ENCODE measurements at regions not wholly inside any gene's neighbourhood (a gene's known extent, or its start where the extent isn't known, plus 50 kb on each side); places are given as distances from the start of the nearest gene placed in this dataset.

DNA sequence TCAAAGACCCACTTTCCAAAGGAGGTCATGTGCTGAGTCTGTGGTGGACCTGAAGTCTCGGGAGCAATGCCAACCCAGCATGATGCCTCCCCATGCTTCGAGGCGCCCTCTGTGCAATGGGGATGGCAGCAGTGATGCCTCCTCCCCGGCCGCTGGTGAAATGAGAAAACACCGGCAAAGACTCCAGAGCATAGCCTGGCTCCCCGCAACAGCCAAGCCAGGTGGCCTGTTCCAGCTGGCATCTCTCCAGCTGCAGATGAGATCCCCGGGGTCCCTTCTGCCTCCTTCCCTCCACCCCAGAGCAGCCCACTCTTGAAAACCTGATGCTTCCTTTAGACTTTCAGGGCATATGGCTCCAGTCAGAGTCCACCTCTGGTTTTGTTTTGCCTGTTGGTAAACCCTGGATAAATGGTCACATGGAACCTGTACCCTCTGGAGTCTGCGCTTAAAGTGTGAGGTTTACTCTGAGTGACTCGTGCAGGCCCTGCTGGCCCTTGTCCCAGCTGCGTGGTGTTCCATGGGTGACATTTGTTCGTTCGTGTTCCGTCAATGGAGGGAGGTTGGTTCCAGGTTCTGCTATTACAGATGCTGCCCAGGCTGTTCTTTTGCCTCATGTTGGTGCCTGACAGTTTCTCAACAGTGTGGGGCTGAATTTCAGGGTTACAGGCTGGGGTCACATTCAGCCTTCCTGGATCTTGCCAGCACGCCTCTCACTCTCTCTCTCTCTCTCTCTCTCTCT, 181.8 kb upstream of the CIBAR2 start:
- Histone ChIP-seq H3K36me3 (ENCODE audit: control insufficient read depth, insufficient read depth, low read length) (no peaks in the 10 kb centered on the region), H3K4me3 (ENCODE audit: low read depth, low read length) (no peak overlapping the region), H3K4me1 (ENCODE audit: control insufficient read depth, insufficient read depth, low read length) (no peaks in the 10 kb centered on the region), H3K27me3 (ENCODE audit: control insufficient read depth, insufficient read depth, low read length) (no peaks in the 10 kb centered on the region), H3K9ac (ENCODE audit: low read depth, low read length) (no peak overlapping the region), H3K9me3 (ENCODE audit: control insufficient read depth, insufficient read depth, low read length) (no peaks in the 10 kb centered on the region)

DNA sequence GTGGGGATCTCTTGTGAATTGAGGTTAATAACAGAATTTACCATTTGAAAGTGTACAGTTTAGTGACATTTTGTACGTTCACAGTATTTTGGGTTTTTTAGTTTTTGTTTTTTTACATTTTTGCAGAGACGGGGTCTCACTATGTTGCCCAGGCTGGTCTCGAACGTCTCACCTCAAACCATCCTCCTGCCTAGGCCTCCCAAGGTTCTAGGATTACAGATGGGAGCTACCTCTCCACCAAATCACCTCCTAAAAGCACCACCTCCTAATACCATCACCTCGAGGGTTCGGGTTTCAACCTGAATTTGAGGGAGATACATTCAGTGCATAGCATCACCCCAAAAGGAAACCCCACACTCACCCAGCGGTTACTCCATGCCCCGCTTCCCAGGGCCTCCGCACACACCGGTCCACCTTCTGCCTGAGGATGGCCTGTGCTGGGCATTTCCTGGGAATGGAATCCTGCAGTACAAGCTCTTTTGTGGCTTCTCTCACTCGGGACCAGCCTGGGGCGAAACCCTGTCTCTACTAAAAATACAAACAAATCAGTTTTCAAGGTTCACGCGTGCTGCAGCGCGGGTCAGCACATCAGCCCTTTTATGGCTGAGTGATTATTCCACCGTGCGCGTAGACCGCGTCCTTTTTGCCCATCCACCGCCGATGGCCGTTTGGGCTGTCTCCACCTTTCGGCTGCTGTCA, 182.7 kb upstream of the CIBAR2 start:
- no peaks in the 10 kb centered on the region for H3K4me1 ChIP-seq (ENCODE audit: control insufficient read depth, insufficient read depth, low read length)
- H3K36me3 ChIP-seq (ENCODE audit: control insufficient read depth, insufficient read depth, low read length), result no peaks in the 10 kb centered on the region
- no peaks in the 10 kb centered on the region for H3K27me3 ChIP-seq (ENCODE audit: control insufficient read depth, insufficient read depth, low read length)
- H3K4me3 ChIP-seq (ENCODE audit: low read depth, low read length), result no peak overlapping the region
- no peak overlapping the region for H3K9ac ChIP-seq (ENCODE audit: low read depth, low read length)
- no peaks in the 10 kb centered on the region for H3K9me3 ChIP-seq (ENCODE audit: control insufficient read depth, insufficient read depth, low read length)

DNA sequence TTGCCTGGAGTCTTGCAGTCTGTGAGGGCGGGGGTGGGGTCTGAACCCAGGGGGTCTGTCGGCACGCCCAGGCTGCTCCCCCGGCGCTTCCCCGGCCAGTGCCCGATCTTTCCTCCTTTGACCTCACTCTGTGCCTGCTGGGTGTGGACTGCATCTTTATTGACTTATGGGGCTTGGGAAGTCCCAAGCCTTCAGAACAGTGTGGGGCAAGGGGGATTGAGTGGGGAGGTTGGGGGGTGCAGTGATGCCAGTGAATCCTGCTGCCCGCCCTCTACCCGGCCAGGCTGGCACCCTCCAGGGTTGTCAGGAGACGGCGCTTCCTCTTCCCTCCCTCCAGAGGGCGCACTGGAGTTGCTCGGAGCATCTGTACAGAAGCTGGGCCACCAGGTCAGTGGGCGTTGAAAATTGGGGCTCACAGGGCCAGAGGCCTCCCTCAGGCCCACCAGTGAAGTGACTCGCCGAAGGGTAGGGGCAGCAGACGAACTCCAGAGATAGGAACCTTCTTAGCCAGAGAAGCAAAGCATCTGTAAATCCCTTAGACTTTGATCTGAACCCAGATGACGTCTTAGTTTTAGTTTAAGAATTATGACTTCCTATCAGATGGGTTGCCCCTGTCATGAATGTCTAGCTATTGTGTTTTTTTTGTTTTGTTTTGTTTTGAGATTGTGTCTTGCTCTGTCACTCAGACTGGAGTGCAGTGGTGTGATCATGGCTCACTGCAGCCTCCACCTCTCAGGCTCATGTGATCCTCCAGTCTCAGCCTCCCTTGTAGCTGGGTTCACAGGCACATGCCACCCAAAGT, 184.8 kb upstream of the CIBAR2 start:
- Histone ChIP-seq H3K9me3 (ENCODE audit: control insufficient read depth, insufficient read depth, low read length) (no peaks in the 10 kb centered on the region), H3K4me1 (ENCODE audit: control insufficient read depth, insufficient read depth, low read length) (peaks cover 2% of the 10 kb centered on the region), H3K36me3 (ENCODE audit: control insufficient read depth, insufficient read depth, low read length) (no peaks in the 10 kb centered on the region), H3K9ac (ENCODE audit: low read depth, low read length) (no peak overlapping the region), H3K27me3 (ENCODE audit: control insufficient read depth, insufficient read depth, low read length) (no peaks in the 10 kb centered on the region), H3K4me3 (ENCODE audit: low read depth, low read length) (no peak overlapping the region)

DNA sequence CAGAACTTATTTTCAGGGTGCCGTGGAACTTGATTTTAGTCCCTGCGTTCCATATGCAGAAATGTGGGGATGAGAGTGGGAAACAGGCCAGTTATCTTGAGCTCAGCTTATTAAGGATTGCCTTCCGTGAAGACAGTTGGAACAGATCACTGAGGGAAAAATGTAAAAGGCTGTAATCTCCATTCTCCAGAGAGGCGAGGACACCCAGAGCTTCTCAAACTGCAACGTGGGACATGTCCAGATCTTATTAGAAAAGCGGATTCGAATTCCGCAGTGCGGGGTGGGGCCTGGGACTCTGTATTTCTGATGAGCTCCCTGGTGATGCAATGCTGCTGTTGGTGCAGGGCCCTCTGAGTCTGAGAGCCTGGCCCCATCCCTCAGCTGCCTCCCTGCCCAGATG, 185.6 kb upstream of the CIBAR2 start:
- peaks cover 2% of the 10 kb centered on the region for H3K4me1 ChIP-seq (ENCODE audit: control insufficient read depth, insufficient read depth, low read length)
- no peaks in the 10 kb centered on the region for H3K9me3 ChIP-seq (ENCODE audit: control insufficient read depth, insufficient read depth, low read length)
- H3K27me3 ChIP-seq (ENCODE audit: control insufficient read depth, insufficient read depth, low read length), result no peaks in the 10 kb centered on the region
- H3K9ac ChIP-seq (ENCODE audit: low read depth, low read length), result no peak overlapping the region
- no peaks in the 10 kb centered on the region for H3K36me3 ChIP-seq (ENCODE audit: control insufficient read depth, insufficient read depth, low read length)
- no peak overlapping the region for H3K4me3 ChIP-seq (ENCODE audit: low read depth, low read length)

DNA sequence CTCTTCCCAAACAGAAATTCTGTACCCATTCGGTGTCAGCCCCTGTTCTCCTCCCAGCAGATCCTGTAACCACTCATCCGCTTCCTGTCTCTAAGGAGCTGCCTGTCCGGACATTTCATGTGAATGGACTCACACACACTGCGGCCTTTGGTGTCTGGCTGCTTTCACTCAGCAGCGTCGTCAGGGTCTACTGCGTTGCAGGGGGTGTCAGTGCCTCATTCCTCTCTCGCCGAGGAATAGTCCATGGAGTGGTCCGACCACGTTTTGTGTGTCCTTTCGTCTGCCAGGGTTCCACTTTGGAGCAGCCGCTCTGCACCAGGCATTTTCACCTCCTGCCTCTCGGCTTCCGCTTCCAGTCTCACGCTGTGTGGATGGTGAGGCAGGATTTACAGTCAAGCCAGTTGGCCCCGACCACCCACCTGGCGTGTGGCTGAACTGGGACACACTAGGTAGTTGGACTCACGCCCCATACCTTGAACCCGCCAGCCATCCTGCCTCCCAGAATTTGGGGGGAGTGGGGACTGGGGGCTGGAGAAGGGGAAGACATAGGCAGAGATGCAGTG, 188.2 kb upstream of the CIBAR2 start:
- H3K4me1 ChIP-seq (ENCODE audit: control insufficient read depth, insufficient read depth, low read length), result peaks cover 2% of the 10 kb centered on the region
- H3K9ac ChIP-seq (ENCODE audit: low read depth, low read length), result no peak overlapping the region
- H3K36me3 ChIP-seq (ENCODE audit: control insufficient read depth, insufficient read depth, low read length), result no peaks in the 10 kb centered on the region
- H3K27me3 ChIP-seq (ENCODE audit: control insufficient read depth, insufficient read depth, low read length), result no peaks in the 10 kb centered on the region
- no peaks in the 10 kb centered on the region for H3K9me3 ChIP-seq (ENCODE audit: control insufficient read depth, insufficient read depth, low read length)
- no peak overlapping the region for H3K4me3 ChIP-seq (ENCODE audit: low read depth, low read length)

DNA sequence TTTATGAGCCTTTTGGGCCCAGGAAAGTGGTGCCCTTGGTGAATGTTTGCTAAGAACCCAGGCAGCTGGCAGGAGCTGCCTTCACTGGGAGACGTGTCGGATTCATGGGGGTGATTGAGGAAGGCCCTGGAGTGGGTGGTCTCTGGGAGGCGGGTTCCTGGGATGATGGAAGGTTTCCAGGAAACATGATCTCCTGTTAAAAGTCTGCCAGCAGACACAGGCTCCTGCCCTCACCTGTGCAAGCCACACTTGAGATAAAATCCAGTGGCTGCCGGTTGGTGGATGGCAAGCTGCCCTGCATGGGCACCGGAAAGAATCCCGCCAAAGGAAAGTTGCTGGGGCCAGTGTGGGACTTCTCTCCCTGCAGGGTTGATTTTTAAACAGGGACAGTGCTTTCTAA, 189.0 kb upstream of the CIBAR2 start:
- Histone ChIP-seq H3K27me3 (ENCODE audit: control insufficient read depth, insufficient read depth, low read length) (no peaks in the 10 kb centered on the region), H3K9me3 (ENCODE audit: control insufficient read depth, insufficient read depth, low read length) (no peaks in the 10 kb centered on the region), H3K36me3 (ENCODE audit: control insufficient read depth, insufficient read depth, low read length) (no peaks in the 10 kb centered on the region), H3K4me1 (ENCODE audit: control insufficient read depth, insufficient read depth, low read length) (peaks cover 2% of the 10 kb centered on the region), H3K9ac (ENCODE audit: low read depth, low read length) (no peak overlapping the region), H3K4me3 (ENCODE audit: low read depth, low read length) (no peak overlapping the region)

DNA sequence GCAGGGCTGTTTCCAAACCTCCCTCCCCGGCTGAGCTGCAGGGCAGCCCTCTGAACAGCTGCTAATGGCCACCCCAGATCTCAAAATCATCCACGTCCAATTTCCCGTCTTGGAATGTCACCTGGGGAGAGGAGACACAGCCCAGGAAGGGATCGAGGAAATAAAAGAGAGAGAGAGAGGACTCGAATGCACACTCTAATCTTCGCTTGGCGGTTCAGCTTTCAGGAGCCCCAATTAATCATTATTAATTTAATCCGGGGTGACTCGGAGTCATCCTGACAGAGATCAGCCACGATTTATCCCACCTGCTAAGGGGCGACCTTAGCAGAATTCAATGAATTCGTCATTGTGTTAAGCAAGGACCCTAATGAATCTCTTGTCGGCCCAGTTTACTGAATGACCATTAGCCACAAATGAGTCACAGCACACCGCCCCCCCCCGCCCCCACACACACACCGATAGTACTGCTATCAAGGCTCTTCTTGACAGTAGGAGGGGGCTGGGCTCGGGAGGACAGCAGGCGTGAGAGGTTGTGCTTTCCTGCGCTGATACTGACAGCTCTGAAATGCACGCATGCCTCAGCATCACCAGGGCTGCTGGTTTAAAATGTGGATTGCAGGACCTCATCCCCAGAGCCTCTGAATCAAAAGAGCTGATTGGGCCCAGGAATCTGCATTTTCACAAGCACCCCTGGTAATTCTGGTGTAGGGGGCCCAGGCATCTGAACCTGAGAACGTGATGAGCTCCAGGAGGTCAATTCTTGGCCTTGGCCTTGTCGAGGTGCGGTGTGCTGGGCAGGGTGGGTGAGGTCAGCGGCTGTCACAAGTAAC, 190.0 kb upstream of the CIBAR2 start:
- H3K36me3 ChIP-seq (ENCODE audit: control insufficient read depth, insufficient read depth, low read length), result no peaks in the 10 kb centered on the region
- H3K9me3 ChIP-seq (ENCODE audit: control insufficient read depth, insufficient read depth, low read length), result no peaks in the 10 kb centered on the region
- H3K27me3 ChIP-seq (ENCODE audit: control insufficient read depth, insufficient read depth, low read length), result no peaks in the 10 kb centered on the region
- peaks cover 2% of the 10 kb centered on the region for H3K4me1 ChIP-seq (ENCODE audit: control insufficient read depth, insufficient read depth, low read length)
- no peak overlapping the region for H3K9ac ChIP-seq (ENCODE audit: low read depth, low read length)
- H3K4me3 ChIP-seq (ENCODE audit: low read depth, low read length), result no peak overlapping the region

DNA sequence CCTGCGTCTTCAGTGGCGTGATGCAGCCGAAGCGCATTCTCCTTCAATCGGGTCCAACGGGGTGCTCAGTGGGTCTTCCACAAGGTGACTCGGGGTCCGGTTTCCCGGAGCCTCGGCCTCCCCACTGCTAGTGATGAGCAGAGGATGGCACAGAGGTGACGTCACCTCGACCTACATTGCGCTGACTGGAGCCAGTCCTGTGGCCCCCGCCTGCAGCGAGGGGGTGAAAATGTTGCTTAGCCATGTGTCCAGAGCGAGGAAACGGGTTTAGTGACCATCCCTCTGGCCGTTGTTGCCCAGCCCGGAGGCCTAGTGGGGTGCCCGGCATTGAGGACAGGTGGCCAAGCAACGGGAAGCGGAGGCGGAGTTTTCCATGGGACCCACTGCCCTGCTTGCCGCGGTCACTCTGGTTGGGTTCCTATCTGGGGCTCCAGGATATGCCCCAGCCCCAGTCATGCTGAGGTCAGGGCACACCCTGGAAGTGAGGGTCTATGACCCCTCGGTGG, 190.6 kb upstream of the CIBAR2 start:
- Histone ChIP-seq H3K36me3 (ENCODE audit: control insufficient read depth, insufficient read depth, low read length) (no peaks in the 10 kb centered on the region), H3K9me3 (ENCODE audit: control insufficient read depth, insufficient read depth, low read length) (no peaks in the 10 kb centered on the region), H3K27me3 (ENCODE audit: control insufficient read depth, insufficient read depth, low read length) (no peaks in the 10 kb centered on the region), H3K4me1 (ENCODE audit: control insufficient read depth, insufficient read depth, low read length) (peaks cover 2% of the 10 kb centered on the region), H3K4me3 (ENCODE audit: low read depth, low read length) (no peak overlapping the region), H3K9ac (ENCODE audit: low read depth, low read length) (no peak overlapping the region)

DNA sequence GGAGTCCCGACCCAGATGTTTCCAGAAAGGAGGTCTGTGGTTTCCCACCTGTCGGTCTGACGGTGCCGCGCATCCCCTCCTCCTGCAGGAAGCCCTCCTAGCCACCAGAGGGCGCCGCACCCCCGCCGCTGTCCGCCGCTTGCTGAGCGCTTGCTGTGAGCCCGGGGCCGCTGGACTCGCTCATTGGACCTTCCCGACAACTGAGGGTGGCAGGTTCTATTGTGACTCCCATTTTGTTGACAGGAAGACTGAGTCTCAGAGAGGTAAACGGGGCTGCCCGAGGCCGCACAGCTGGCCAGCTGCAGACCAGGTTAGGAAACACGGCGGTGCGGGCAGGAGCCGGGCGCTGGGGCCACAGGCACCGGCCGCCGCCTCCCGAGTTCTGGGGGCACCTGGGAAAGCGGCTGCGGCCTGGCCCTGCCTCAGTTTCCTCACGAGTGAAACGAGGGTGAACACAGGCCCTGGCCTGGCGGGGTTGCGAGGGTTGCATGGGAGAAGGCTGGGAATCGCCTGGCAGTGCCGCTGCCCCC, 191.1 kb upstream of the CIBAR2 start:
- Histone ChIP-seq H3K4me1 (ENCODE audit: control insufficient read depth, insufficient read depth, low read length) (peaks cover 2% of the 10 kb centered on the region), H3K36me3 (ENCODE audit: control insufficient read depth, insufficient read depth, low read length) (no peaks in the 10 kb centered on the region), H3K9me3 (ENCODE audit: control insufficient read depth, insufficient read depth, low read length) (no peaks in the 10 kb centered on the region), H3K27me3 (ENCODE audit: control insufficient read depth, insufficient read depth, low read length) (no peaks in the 10 kb centered on the region), H3K9ac (ENCODE audit: low read depth, low read length) (no peak overlapping the region), H3K4me3 (ENCODE audit: low read depth, low read length) (no peak overlapping the region)

DNA sequence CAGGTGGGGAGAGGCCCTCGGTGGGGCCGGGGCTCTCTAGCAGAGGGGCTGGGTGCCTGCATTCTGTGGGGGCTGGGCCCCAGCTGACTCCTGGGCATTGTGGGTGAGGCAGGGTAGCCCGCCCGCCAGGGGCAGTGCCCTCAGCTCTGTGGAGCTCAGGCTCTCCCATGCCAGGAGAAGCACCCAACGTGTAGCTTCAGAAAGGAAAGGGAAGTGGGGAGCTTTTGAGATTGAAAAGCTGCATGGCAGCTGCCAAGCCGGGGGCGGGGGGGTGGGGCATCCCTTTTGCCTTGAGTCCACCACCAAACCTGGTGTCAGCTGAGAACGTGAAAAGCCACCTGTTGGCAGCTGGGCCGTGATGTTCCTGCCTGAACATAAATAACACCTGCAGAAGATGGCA, 192.1 kb upstream of the CIBAR2 start:
- Histone ChIP-seq H3K4me1 (ENCODE audit: control insufficient read depth, insufficient read depth, low read length) (peaks cover 2% of the 10 kb centered on the region), H3K9me3 (ENCODE audit: control insufficient read depth, insufficient read depth, low read length) (no peaks in the 10 kb centered on the region), H3K9ac (ENCODE audit: low read depth, low read length) (no peak overlapping the region), H3K36me3 (ENCODE audit: control insufficient read depth, insufficient read depth, low read length) (no peaks in the 10 kb centered on the region), H3K27me3 (ENCODE audit: control insufficient read depth, insufficient read depth, low read length) (no peaks in the 10 kb centered on the region), H3K4me3 (ENCODE audit: low read depth, low read length) (no peak overlapping the region)

Data from iPS-15b (cell line).